Activated T-cell treated with anti-CD3 and anti-CD28 coated beads, Interleukin-2, amount 50 U/mL, for 24 hours (primary cell): ENCODE measurements at regions not wholly inside any gene's neighbourhood (a gene's known extent, or its start where the extent isn't known, plus 50 kb on each side); places are given as distances from the start of the nearest gene placed in this dataset.
"Not testable (repeated sequence)": the region's sequence is repeated elsewhere in the genome, so short reads cannot be mapped to it uniquely, and the experiment has no call there.

Experiments used
- DNase-seq: peaks from one replicate; pipeline ENCODE4 v3.0.0-alpha.2; 2020
- H3K27ac Mint-ChIP-seq: 2 replicates; pipeline ENCODE4 v1.8.0; 2020; ENCODE audit warnings: mild to moderate bottlenecking, mixed read lengths
- H3K27me3 Mint-ChIP-seq: 2 replicates; pipeline ENCODE4 v1.8.0; 2020; ENCODE audit warnings: mixed read lengths
- H3K36me3 Mint-ChIP-seq: 2 replicates; pipeline ENCODE4 v1.8.0; 2020; ENCODE audit warnings: low read depth, mixed read lengths
- H3K4me1 Mint-ChIP-seq: 2 replicates; pipeline ENCODE4 v1.8.0; 2020; ENCODE audit warnings: low read depth, mixed read lengths
- H3K4me3 Mint-ChIP-seq: 2 replicates; pipeline ENCODE4 v1.8.0; 2020; ENCODE audit warnings: mild to moderate bottlenecking, moderate library complexity, mixed read lengths
- H3K9me3 Mint-ChIP-seq: 2 replicates; pipeline ENCODE4 v1.8.0; 2020; ENCODE audit warnings: mixed read lengths

- Mint-ChIP-seq H3K4me1 (no peaks in the 10 kb centered on the region), H3K27me3 (no peaks in the 10 kb centered on the region), H3K36me3 (no peaks in the 10 kb centered on the region), H3K4me3 (no peak overlapping the region), H3K9me3 (peaks cover 15% of the 10 kb centered on the region), H3K27ac (no peak overlapping the region)
- no peak for DNase-seq
Observed at GRCh38 chr13:62721893-62722292, 1306.2 kb upstream of the PCDH20 start.

DNA sequence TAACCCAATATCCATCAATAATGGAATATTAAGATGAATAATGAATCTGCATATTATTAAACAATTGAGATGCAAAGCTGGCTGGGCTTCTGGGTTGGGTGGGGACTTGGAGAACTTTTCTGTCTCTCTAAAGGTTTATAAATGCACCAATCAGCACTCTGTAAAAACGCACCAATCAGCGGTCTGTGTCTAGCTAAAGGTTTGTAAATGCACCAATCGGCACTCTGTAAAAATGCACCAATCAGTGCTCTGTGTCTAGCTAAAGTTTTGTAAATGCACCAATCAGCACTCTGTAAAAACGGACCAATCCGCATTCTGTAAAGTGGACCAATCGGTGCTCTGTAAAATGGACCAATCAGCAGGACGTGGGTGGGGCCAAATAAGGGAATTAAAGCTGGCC lies 1296.3 kb upstream of the PCDH20 start:
- H3K27me3 Mint-ChIP-seq, H3K4me1 Mint-ChIP-seq, H3K4me3 Mint-ChIP-seq, H3K36me3 Mint-ChIP-seq, DNase-seq, H3K27ac Mint-ChIP-seq: not testable (repeated sequence)
- H3K9me3 Mint-ChIP-seq, result peaks cover 28% of the 10 kb centered on the region

GRCh38 chr13:62710787-62711186 lies 1295.1 kb upstream of the PCDH20 start:
- Mint-ChIP-seq H3K4me3 (no peak overlapping the region), H3K36me3 (no peaks in the 10 kb centered on the region), H3K27me3 (no peaks in the 10 kb centered on the region), H3K27ac (no peak overlapping the region), H3K4me1 (no peaks in the 10 kb centered on the region), H3K9me3 (peaks cover 27% of the 10 kb centered on the region)
- no peak for DNase-seq

DNA sequence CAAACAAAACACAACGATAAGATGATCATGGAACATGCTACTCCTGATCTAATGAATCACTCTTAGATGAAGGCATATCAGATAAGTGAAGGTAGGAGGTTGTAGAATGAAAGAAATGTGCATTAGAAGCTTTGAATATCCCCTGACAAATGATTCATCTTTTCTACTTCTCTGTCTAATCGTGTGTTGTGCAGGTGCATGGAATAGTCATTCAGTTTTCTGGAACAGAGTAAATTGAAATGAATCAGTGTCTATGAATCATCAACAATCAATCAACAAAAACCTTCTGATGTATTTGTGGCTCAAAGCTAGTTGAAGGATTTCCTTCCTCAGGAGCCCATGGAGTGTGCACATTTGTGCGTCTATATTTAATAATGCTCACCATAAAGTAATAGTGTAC lies 1290.4 kb upstream of the PCDH20 start:
- Mint-ChIP-seq H3K9me3 (peaks cover 22% of the 10 kb centered on the region), H3K36me3 (no peaks in the 10 kb centered on the region), H3K27ac (no peak overlapping the region), H3K4me1 (no peaks in the 10 kb centered on the region), H3K27me3 (no peaks in the 10 kb centered on the region), H3K4me3 (no peak overlapping the region)
- no peak for DNase-seq

DNA sequence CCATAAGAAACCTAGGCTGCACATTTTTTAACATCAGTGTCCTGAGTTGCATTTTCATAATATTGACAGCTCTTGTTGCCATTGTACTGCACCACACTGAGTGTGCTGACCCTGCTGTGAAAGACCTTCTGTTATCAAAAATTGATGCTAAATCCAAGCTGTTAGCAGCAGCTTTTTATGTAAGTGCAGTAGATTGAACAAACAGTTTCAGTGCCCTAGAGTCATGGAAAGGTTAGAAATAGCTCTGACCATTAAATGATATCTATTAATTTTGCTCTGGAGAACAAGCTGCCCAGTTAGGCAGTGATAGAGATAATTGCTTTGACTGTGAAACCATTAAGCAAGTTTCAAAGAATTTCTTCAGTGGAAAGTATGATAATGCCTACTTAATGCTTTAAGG lies 1289.2 kb upstream of the PCDH20 start:
- Mint-ChIP-seq H3K4me3 (no peak overlapping the region), H3K27ac (no peak overlapping the region), H3K4me1 (no peaks in the 10 kb centered on the region), H3K9me3 (peaks cover 23% of the 10 kb centered on the region), H3K36me3 (no peaks in the 10 kb centered on the region), H3K27me3 (no peaks in the 10 kb centered on the region)
- no peak for DNase-seq

DNA sequence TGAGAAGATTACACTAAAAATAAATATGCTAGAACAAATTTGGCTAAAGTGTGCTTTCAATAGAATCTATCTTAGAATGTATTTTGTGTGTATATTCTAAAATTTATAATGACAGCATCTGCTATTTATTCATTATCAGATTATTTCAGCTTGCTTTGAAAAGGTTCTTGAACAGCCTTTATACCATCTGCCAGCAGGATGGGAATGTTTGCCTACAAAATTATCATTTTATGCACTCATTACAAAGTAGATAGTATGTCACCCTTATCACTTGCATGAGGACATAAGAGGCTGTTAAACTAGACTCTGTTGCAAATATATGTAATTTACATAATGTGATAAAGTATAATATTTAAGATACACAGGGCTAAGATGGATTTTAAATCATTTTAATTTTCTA lies 1286.9 kb upstream of the PCDH20 start:
- no peaks in the 10 kb centered on the region for H3K36me3 Mint-ChIP-seq
- no peaks in the 10 kb centered on the region for H3K4me1 Mint-ChIP-seq
- H3K27me3 Mint-ChIP-seq, result no peaks in the 10 kb centered on the region
- peaks cover 13% of the 10 kb centered on the region for H3K9me3 Mint-ChIP-seq
- no peak overlapping the region for H3K27ac Mint-ChIP-seq
- DNase-seq, result no peak
- no peak overlapping the region for H3K4me3 Mint-ChIP-seq

DNA sequence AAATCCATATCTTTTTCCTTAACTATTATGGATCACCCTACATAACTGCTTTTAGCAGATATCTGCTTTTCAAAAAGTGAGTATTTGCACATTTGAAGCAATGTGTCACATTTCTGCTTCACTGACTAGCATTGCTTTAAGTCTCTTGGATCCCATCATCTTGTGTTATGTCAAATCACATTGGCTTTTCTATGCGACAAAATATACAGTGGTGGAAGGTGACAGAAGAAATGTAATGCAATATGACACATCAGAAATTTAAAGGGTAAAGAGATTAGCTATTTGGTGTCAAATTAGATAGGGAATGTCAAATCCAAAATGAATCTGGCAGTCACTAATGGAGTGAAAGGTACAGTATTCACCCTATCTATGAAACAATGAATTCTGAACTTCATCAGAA lies 1282.1 kb upstream of the PCDH20 start:
- H3K4me1 Mint-ChIP-seq, result no peaks in the 10 kb centered on the region
- H3K27me3 Mint-ChIP-seq, result no peaks in the 10 kb centered on the region

GRCh38 chr13:62696490-62696889 lies 1280.8 kb upstream of the PCDH20 start:
- no peak for DNase-seq
- H3K27me3 Mint-ChIP-seq, result no peaks in the 10 kb centered on the region
- H3K4me3 Mint-ChIP-seq, result no peak overlapping the region
- no peak overlapping the region for H3K27ac Mint-ChIP-seq
- no peaks in the 10 kb centered on the region for H3K36me3 Mint-ChIP-seq
- H3K9me3 Mint-ChIP-seq, result peaks cover 8% of the 10 kb centered on the region
- H3K4me1 Mint-ChIP-seq, result no peaks in the 10 kb centered on the region

More for the DNA sequence above, 1282.1 kb upstream of the PCDH20 start:
- no peaks in the 10 kb centered on the region for H3K36me3 Mint-ChIP-seq
- no peak overlapping the region for H3K4me3 Mint-ChIP-seq
- no peak overlapping the region for H3K27ac Mint-ChIP-seq
- H3K9me3 Mint-ChIP-seq, result peaks cover 4% of the 10 kb centered on the region
- DNase-seq, result no peak

- H3K36me3 Mint-ChIP-seq, result no peaks in the 10 kb centered on the region
- no peak for DNase-seq
- no peak overlapping the region for H3K27ac Mint-ChIP-seq
- no peak overlapping the region for H3K4me3 Mint-ChIP-seq
- no peaks in the 10 kb centered on the region for H3K27me3 Mint-ChIP-seq
- peaks cover 4% of the 10 kb centered on the region for H3K9me3 Mint-ChIP-seq
- H3K4me1 Mint-ChIP-seq, result no peaks in the 10 kb centered on the region
Observed at GRCh38 chr13:62687732-62688131, 1272.1 kb upstream of the PCDH20 start.

GRCh38 chr13:62684359-62684758 lies 1268.7 kb upstream of the PCDH20 start:
- Mint-ChIP-seq H3K27me3 (no peaks in the 10 kb centered on the region), H3K9me3 (peaks cover 8% of the 10 kb centered on the region), H3K4me3 (no peak overlapping the region), H3K36me3 (no peaks in the 10 kb centered on the region), H3K27ac (no peak overlapping the region), H3K4me1 (no peaks in the 10 kb centered on the region)
- no peak for DNase-seq

GRCh38 chr13:62682788-62683187 lies 1267.1 kb upstream of the PCDH20 start:
- Mint-ChIP-seq H3K27me3 (no peaks in the 10 kb centered on the region), H3K4me1 (no peaks in the 10 kb centered on the region), H3K4me3 (no peak overlapping the region), H3K27ac (no peak overlapping the region), H3K9me3 (peaks cover 10% of the 10 kb centered on the region), H3K36me3 (no peaks in the 10 kb centered on the region)
- DNase-seq, result no peak

DNA sequence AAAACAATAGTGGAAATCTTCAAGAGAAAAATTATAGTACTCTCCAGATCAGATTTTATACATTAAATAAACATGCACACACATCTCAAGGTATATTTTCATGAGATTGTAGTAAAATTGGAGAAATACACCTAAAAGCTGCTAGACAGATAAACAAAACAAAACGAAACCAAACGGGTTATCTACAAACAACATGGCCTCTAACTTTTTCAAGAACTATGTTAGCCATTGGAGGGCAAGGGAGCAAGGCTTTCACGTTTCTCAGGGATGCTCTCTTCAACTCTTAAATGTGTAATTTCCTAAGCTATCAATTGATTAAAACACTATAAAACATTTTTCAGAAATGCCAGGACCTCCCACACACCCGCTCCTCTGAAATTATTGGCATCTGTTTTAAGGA lies 1262.4 kb upstream of the PCDH20 start:
- Mint-ChIP-seq H3K27ac (no peak overlapping the region), H3K9me3 (peaks cover 26% of the 10 kb centered on the region), H3K36me3 (no peaks in the 10 kb centered on the region), H3K27me3 (no peaks in the 10 kb centered on the region), H3K4me3 (no peak overlapping the region), H3K4me1 (no peaks in the 10 kb centered on the region)
- no peak for DNase-seq

DNA sequence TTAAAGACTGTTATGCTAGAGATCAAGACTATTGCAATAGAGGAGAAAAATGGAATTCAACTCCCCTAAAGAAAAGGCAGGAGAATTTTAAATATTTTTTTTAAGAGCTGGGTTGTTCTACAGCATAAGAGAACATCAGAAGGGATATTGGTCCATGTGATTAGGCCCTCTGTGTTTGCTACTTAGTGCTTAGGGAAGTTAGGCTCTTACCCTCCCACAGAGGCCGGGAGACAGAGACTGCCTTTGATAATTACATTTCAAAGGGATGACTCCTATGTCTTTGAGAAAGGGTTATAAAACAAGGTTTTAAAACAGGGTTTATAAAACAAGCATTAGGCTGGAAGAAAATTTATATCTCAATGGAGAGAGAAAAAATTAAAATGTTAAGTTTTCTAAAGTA lies 1248.1 kb upstream of the PCDH20 start:
- no peaks in the 10 kb centered on the region for H3K27me3 Mint-ChIP-seq
- H3K27ac Mint-ChIP-seq, result no peak overlapping the region
- H3K4me1 Mint-ChIP-seq, result no peaks in the 10 kb centered on the region

DNA sequence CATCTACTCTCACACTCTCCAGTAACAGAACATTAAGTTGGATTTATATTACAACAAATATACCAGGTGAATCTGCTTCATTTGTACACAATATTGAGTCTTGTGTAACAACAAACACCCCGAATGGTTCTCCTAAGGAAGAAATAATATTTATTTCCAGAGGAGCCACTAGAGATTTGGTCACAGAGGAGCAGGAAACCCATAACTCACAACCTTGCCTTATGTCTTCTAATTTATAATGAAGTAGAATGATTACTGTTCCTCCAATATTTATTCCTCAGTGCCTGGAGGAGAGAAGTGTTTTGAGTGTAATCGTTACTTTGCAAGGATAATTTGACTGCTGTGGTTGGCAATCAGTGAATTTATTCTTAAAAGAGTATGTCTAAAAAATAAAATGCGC lies 1243.7 kb upstream of the PCDH20 start:
- Mint-ChIP-seq H3K27me3 (no peaks in the 10 kb centered on the region), H3K27ac (no peak overlapping the region), H3K4me3 (no peak overlapping the region), H3K36me3 (no peaks in the 10 kb centered on the region), H3K4me1 (no peaks in the 10 kb centered on the region), H3K9me3 (peaks cover 15% of the 10 kb centered on the region)
- DNase-seq, result no peak

More for the DNA sequence above, 1248.1 kb upstream of the PCDH20 start:
- Mint-ChIP-seq H3K36me3 (no peaks in the 10 kb centered on the region), H3K9me3 (peaks cover 11% of the 10 kb centered on the region), H3K4me3 (no peak overlapping the region)
- DNase-seq, result no peak

GRCh38 chr13:62653371-62653770 lies 1237.7 kb upstream of the PCDH20 start:
- no peaks in the 10 kb centered on the region for H3K4me1 Mint-ChIP-seq
- H3K9me3 Mint-ChIP-seq, result peaks cover 9% of the 10 kb centered on the region
- DNase-seq, result no peak
- H3K27ac Mint-ChIP-seq, result no peak overlapping the region
- no peaks in the 10 kb centered on the region for H3K27me3 Mint-ChIP-seq
- H3K4me3 Mint-ChIP-seq, result no peak overlapping the region
- H3K36me3 Mint-ChIP-seq, result no peaks in the 10 kb centered on the region

- Mint-ChIP-seq H3K27me3 (no peaks in the 10 kb centered on the region), H3K4me1 (peaks cover 1% of the 10 kb centered on the region), H3K9me3 (peaks cover 27% of the 10 kb centered on the region), H3K27ac (no peak overlapping the region), H3K4me3 (no peak overlapping the region), H3K36me3 (no peaks in the 10 kb centered on the region)
- DNase-seq, result no peak
Observed at GRCh38 chr13:62643799-62644524, 1228.3 kb upstream of the PCDH20 start.
